Stimulated activated CD4-positive, alpha-beta T cell treated with anti-CD3 and anti-CD28 coated beads, Interleukin-1b, Interleukin-23, amount 100 ng/mL, for 24 hours (primary cell): ENCODE measurements at regions not wholly inside any gene's neighbourhood (a gene's known extent, or its start where the extent isn't known, plus 50 kb on each side); places are given as distances from the start of the nearest gene placed in this dataset.
"Not testable (repeated sequence)": the region's sequence is repeated elsewhere in the genome, so short reads cannot be mapped to it uniquely, and the experiment has no call there.

ENCODE experiments used
- DNase-seq, 4 experiments: peaks; one replicate each; pipeline ENCODE4 v3.0.0-alpha.2; 2020; ENCODE audit warnings: low read depth in 4 of 4, low spot score in 1 of 4

- no peak for DNase-seq
Measured at GRCh38 chr2:173545364-173545763, 190.7 kb downstream of the CDCA7 start.

- DNase-seq: no peak
Measured at GRCh38 chr2:173547499-173547898, 192.8 kb downstream of the CDCA7 start.

GRCh38 chr2:173550143-173550542 is 195.5 kb downstream of the CDCA7 start:
- no peak for DNase-seq

- DNase-seq: no peak
Measured at GRCh38 chr2:173552531-173552930, 197.9 kb downstream of the CDCA7 start.

GRCh38 chr2:173553593-173553992 is 198.9 kb downstream of the CDCA7 start:
- no peak for DNase-seq

- DNase-seq: no peak
Measured at GRCh38 chr2:173555833-173556232, 201.2 kb downstream of the CDCA7 start.

GRCh38 chr2:173556816-173557215 is 202.1 kb downstream of the CDCA7 start:
- DNase-seq: no peak

- no peak for DNase-seq
Measured at GRCh38 chr2:173557497-173557896, 202.8 kb downstream of the CDCA7 start.

- no peak for DNase-seq
Measured at GRCh38 chr2:173567493-173567892, 212.8 kb downstream of the CDCA7 start.

- DNase-seq: no peak
Measured at GRCh38 chr2:173568054-173568453, 213.4 kb downstream of the CDCA7 start.

GRCh38 chr2:173571021-173571821 is 216.5 kb downstream of the CDCA7 start:
- no peak for DNase-seq

- DNase-seq: no peak
Measured at GRCh38 chr2:173571887-173572680, 217.4 kb downstream of the CDCA7 start.

GRCh38 chr2:173572848-173573247 is 218.2 kb downstream of the CDCA7 start:
- DNase-seq: no peak

GRCh38 chr2:173573782-173574181 is 219.1 kb downstream of the CDCA7 start:
- not testable (repeated sequence) for DNase-seq

- DNase-seq: no peak
Measured at GRCh38 chr2:173574324-173575112, 219.8 kb downstream of the CDCA7 start.

- no peak for DNase-seq
Measured at GRCh38 chr2:173578404-173579107, 223.9 kb downstream of the CDCA7 start.

- no peak for DNase-seq
Measured at GRCh38 chr2:173580351-173580750, 225.7 kb downstream of the CDCA7 start.

GRCh38 chr2:173580956-173581355 is 226.3 kb downstream of the CDCA7 start:
- no peak for DNase-seq

GRCh38 chr2:173583196-173583595 is 228.5 kb downstream of the CDCA7 start:
- no peak for DNase-seq

GRCh38 chr2:173584000-173584399 is 229.3 kb downstream of the CDCA7 start:
- no peak for DNase-seq
